Trophoblast cell (in vitro differentiated cells and primary cell): ENCODE measurements at regions not wholly inside any gene's neighbourhood (a gene's known extent, or its start where the extent isn't known, plus 50 kb on each side); places are given as distances from the start of the nearest gene placed in this dataset.
"Not testable (repeated sequence)": the region's sequence is repeated elsewhere in the genome, so short reads cannot be mapped to it uniquely, and the experiment has no call there.

Source experiments
- DNase-seq, 2 donors: peaks; one replicate each; pipeline ENCODE4 v3.0.0-alpha.2; 2016
- H2AFZ ChIP-seq: 2 replicates; pipeline ENCODE4 v1.6.1; 2013; ENCODE audit warnings: low read length, moderate library complexity, mild to moderate bottlenecking; ENCODE audit not compliant: insufficient read depth, poor library complexity
- H2AK5ac ChIP-seq: 2 replicates; pipeline ENCODE4 v1.6.1; 2013; ENCODE audit warnings: mild to moderate bottlenecking, low read length
- H2BK120ac ChIP-seq: 2 replicates; pipeline ENCODE4 v1.6.1; 2013; ENCODE audit warnings: low read length, mild to moderate bottlenecking, moderate library complexity; ENCODE audit not compliant: insufficient read depth, poor library complexity
- H2BK12ac ChIP-seq: 2 replicates; pipeline ENCODE4 v1.6.1; 2013; ENCODE audit warnings: mild to moderate bottlenecking, low read length, moderate library complexity
- H2BK5ac ChIP-seq: 2 replicates; pipeline ENCODE4 v1.6.1; 2013; ENCODE audit warnings: low read length, low read depth, moderate library complexity, mild to moderate bottlenecking; ENCODE audit not compliant: poor library complexity
- H3K14ac ChIP-seq: 2 replicates; pipeline ENCODE4 v1.6.1; 2013; ENCODE audit warnings: mild to moderate bottlenecking, low read length
- H3K18ac ChIP-seq: 2 replicates; pipeline ENCODE4 v1.6.1; 2013; ENCODE audit warnings: mild to moderate bottlenecking, low read length
- H3K23ac ChIP-seq: 2 replicates; pipeline ENCODE4 v1.6.1; 2013; ENCODE audit warnings: low read length
- H3K27ac ChIP-seq: 2 replicates; pipeline ENCODE4 v1.5.1; 2013; ENCODE audit warnings: low read depth, mild to moderate bottlenecking, inconsistent platforms, low read length, moderate library complexity
- H3K27me3 ChIP-seq: 2 replicates; pipeline ENCODE4 v1.6.1; 2013; ENCODE audit warnings: inconsistent platforms, mild to moderate bottlenecking, low read length, moderate library complexity; ENCODE audit not compliant: insufficient read depth
- H3K36me3 ChIP-seq, 2 experiments: 1 replicate in 1 of 2; 2 replicates in 1 of 2; pipeline ENCODE4 v1.6.1; 2013; ENCODE audit warnings: low read length in 2 of 2, mild to moderate bottlenecking in 2 of 2, moderate library complexity in 1 of 2; ENCODE audit not compliant: insufficient read depth in 2 of 2, control insufficient read depth in 1 of 2
- H3K4ac ChIP-seq: 2 replicates; pipeline ENCODE4 v1.6.1; 2013; ENCODE audit warnings: low read depth, mild to moderate bottlenecking, low read length, moderate library complexity
- H3K4me1 ChIP-seq, 2 experiments: 1 replicate in 1 of 2; 2 replicates in 1 of 2; pipeline ENCODE4 v1.6.1; 2013; ENCODE audit warnings: low read length in 2 of 2, mild to moderate bottlenecking in 2 of 2, moderate library complexity in 1 of 2; ENCODE audit not compliant: insufficient read depth in 2 of 2, control insufficient read depth in 1 of 2
- H3K4me2 ChIP-seq: 2 replicates; pipeline ENCODE4 v1.6.1; 2013; ENCODE audit warnings: inconsistent platforms, mild to moderate bottlenecking, low read length, moderate library complexity
- H3K4me3 ChIP-seq: 2 replicates; pipeline ENCODE4 v1.5.1; 2013; ENCODE audit warnings: mild to moderate bottlenecking, low read depth, low read length, inconsistent platforms
- H3K79me1 ChIP-seq: one replicate; pipeline ENCODE4 v1.6.1; 2013; ENCODE audit warnings: low read length
- H3K79me2 ChIP-seq: 2 replicates; pipeline ENCODE4 v1.6.1; 2013; ENCODE audit warnings: low read length, mild to moderate bottlenecking; ENCODE audit not compliant: control insufficient read depth, insufficient read depth, poor library complexity
- H3K9ac ChIP-seq: 2 replicates; pipeline ENCODE4 v1.6.1; 2013; ENCODE audit warnings: mild to moderate bottlenecking, low read length
- H3K9me3 ChIP-seq: 2 replicates; pipeline ENCODE4 v1.6.1; 2013; ENCODE audit warnings: low read depth, mild to moderate bottlenecking, control low read depth, inconsistent platforms, low read length; ENCODE audit not compliant: insufficient read depth
- H4K12ac ChIP-seq: 2 replicates; pipeline ENCODE4 v1.6.1; 2013; ENCODE audit warnings: low read depth, mild to moderate bottlenecking, low read length, moderate library complexity
- H4K8ac ChIP-seq: 2 replicates; pipeline ENCODE4 v1.6.1; 2013; ENCODE audit warnings: low read depth, mild to moderate bottlenecking, low read length, moderate library complexity
- H4K91ac ChIP-seq: one replicate; pipeline ENCODE4 v1.6.1; 2013; ENCODE audit warnings: low read depth, mild to moderate bottlenecking, low read length, moderate library complexity
- WGBS: extraction: QIAGEN DNeasy Blood & Tissue Kit; methylation state at CpG from one replicate; pipeline ENCODE4 v1.1.7; 2013; ENCODE audit warnings: missing lambda C conversion rate; ENCODE audit not compliant: insufficient read length, insufficient coverage; ENCODE audit errors: extremely low coverage; 5-methylcytosine and 5-hydroxymethylcytosine counted together

DNA sequence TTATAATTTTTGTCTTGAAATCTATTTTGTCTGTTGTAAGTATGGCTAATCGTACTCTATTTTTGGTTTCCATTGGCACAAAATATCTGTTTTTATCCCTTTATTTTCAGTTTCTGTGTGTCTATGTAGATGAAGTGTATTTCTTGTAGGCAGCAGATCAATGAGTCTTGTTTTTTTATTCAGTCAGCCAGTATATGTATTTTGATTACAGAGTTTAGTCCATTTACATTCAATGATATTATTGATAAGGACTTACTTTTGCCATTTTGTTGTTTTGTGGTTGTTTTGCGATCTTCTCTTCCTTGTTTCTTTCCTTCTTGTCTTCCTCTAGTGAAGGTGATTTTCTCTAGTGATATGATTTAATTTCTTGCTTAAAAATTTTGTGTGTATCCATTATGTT, 336.3 kb upstream of the SPRY2 start:
- H3K27ac ChIP-seq: no peak overlapping the region
- no peak overlapping the region for H2AK5ac ChIP-seq
- WGBS: no CpG with 5 or more reads among the region's 2 CpGs
- H2BK5ac ChIP-seq: no peak overlapping the region
- no peak overlapping the region for H2AFZ ChIP-seq
- no peak overlapping the region for H2BK12ac ChIP-seq
- H3K36me3 ChIP-seq: no peaks in the 10 kb centered on the region
- H3K9me3 ChIP-seq: no peaks in the 10 kb centered on the region
- no peak overlapping the region for H3K14ac ChIP-seq
- H4K91ac ChIP-seq: no peak overlapping the region
- no peak overlapping the region for H3K4me2 ChIP-seq
- H4K12ac ChIP-seq: no peak overlapping the region
- H4K8ac ChIP-seq: no peak overlapping the region
- H3K18ac ChIP-seq: no peak overlapping the region
- H3K79me2 ChIP-seq: no peaks in the 10 kb centered on the region
- DNase-seq: no peak
- H3K27me3 ChIP-seq: no peaks in the 10 kb centered on the region
- no peak overlapping the region for H3K9ac ChIP-seq
- H3K23ac ChIP-seq: no peak overlapping the region
- no peak overlapping the region for H3K4me3 ChIP-seq
- H2BK120ac ChIP-seq: no peak overlapping the region
- H3K4me1 ChIP-seq: no peaks in the 10 kb centered on the region
- no peak overlapping the region for H3K4ac ChIP-seq
- H3K79me1 ChIP-seq: no peaks in the 10 kb centered on the region

DNA sequence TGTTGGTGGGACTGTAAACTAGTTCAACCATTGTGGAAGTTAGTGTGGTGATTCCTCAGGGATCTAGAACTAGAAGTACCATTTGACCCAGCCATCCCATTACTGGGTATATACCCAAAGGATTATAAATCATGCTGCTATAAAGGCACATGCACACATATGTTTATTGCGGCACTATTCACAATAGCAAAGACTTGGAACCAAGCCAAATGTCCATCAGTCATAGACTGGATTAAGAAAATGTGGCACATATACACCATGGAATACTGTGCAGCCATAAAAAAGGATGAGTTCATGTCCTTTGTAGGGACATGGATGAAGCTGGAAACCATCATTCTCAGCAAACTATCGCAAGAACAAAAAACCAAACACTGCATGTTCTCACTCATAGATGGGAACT, 334.5 kb upstream of the SPRY2 start:
- H4K91ac ChIP-seq, H3K4me2 ChIP-seq: not testable (repeated sequence)

DNA sequence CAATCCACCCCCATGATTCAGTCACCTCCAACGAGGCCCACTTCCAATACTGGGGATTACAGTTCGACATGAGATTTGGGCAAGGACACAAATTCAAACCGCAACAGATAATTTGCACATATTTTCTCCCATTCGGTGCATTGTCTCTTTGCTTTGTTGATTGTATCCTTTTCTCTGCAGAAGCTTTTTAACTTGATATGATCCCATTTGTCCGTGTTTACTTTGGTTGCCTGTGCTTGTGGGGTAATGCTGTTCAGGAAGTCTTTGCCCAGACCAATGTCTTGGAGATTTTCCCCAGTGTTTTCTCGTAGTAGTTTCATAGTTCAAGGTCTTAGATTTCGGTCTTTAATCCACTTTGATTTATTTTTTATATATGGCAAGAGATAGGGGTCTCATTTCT, 330.8 kb upstream of the SPRY2 start:
- no peaks in the 10 kb centered on the region for H3K36me3 ChIP-seq
- H2BK120ac ChIP-seq: no peak overlapping the region
- H3K79me2 ChIP-seq: no peaks in the 10 kb centered on the region
- no peak overlapping the region for H2BK12ac ChIP-seq
- H3K4me1 ChIP-seq: no peaks in the 10 kb centered on the region
- H3K27ac ChIP-seq: no peak overlapping the region
- H3K9me3 ChIP-seq: no peaks in the 10 kb centered on the region
- no CpG with 5 or more reads among the region's 7 CpGs for WGBS
- H3K14ac ChIP-seq: no peak overlapping the region
- H2AK5ac ChIP-seq: no peak overlapping the region
- H4K91ac ChIP-seq: no peak overlapping the region
- no peak overlapping the region for H3K23ac ChIP-seq
- no peak overlapping the region for H4K12ac ChIP-seq
- no peaks in the 10 kb centered on the region for H3K79me1 ChIP-seq
- no peak overlapping the region for H3K18ac ChIP-seq
- no peak overlapping the region for H3K4me3 ChIP-seq
- H2AFZ ChIP-seq: no peak overlapping the region
- no peaks in the 10 kb centered on the region for H3K27me3 ChIP-seq
- H4K8ac ChIP-seq: no peak overlapping the region
- no peak overlapping the region for H3K4me2 ChIP-seq
- H3K9ac ChIP-seq: no peak overlapping the region
- DNase-seq: no peak
- no peak overlapping the region for H2BK5ac ChIP-seq
- H3K4ac ChIP-seq: no peak overlapping the region

More for the DNA sequence above, 334.5 kb upstream of the SPRY2 start:
- DNase-seq, H3K27me3 ChIP-seq, H3K4me1 ChIP-seq, H3K79me2 ChIP-seq, H3K23ac ChIP-seq, H2BK5ac ChIP-seq, H3K27ac ChIP-seq, H2BK120ac ChIP-seq, H4K8ac ChIP-seq, H3K14ac ChIP-seq, H3K4me3 ChIP-seq, H2AK5ac ChIP-seq, H4K12ac ChIP-seq, H2BK12ac ChIP-seq, H2AFZ ChIP-seq, H3K9me3 ChIP-seq, H3K36me3 ChIP-seq, H3K79me1 ChIP-seq, H3K9ac ChIP-seq, H3K18ac ChIP-seq, H3K4ac ChIP-seq: not testable (repeated sequence)
- WGBS: no CpG with 5 or more reads among the region's 2 CpGs

DNA sequence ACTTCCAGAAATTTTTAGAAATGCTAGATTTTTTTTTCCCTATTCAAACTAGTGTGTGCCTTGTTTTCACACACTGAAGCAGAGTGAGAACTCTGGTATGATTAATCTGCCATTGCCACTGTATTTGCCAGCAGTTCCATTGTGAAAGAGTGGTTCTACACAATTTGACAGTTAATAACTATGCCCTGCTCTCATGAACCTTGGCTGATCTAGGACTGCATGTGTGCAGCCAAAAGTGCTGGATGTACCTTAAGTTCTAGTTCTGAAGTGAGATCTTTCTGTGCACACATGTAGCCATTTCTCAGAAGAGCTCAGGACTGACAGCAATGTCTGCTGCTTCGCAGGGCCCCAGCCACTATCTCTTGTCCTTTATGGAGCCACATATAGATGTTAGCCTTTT, 328.2 kb upstream of the SPRY2 start:
- H2AFZ ChIP-seq: no peak overlapping the region
- no peak overlapping the region for H3K23ac ChIP-seq
- no peak overlapping the region for H3K4me2 ChIP-seq
- no peaks in the 10 kb centered on the region for H3K79me1 ChIP-seq
- no peaks in the 10 kb centered on the region for H3K79me2 ChIP-seq
- H3K4ac ChIP-seq: no peak overlapping the region
- no peak overlapping the region for H4K8ac ChIP-seq
- H4K12ac ChIP-seq: no peak overlapping the region
- H2AK5ac ChIP-seq: no peak overlapping the region
- no peaks in the 10 kb centered on the region for H3K9me3 ChIP-seq
- H3K4me1 ChIP-seq: no peaks in the 10 kb centered on the region
- no peak overlapping the region for H3K4me3 ChIP-seq
- H2BK5ac ChIP-seq: no peak overlapping the region
- H3K9ac ChIP-seq: no peak overlapping the region
- no peaks in the 10 kb centered on the region for H3K36me3 ChIP-seq
- no peak overlapping the region for H2BK12ac ChIP-seq
- no peaks in the 10 kb centered on the region for H3K27me3 ChIP-seq
- no peak overlapping the region for H2BK120ac ChIP-seq
- no peak overlapping the region for H3K14ac ChIP-seq
- H4K91ac ChIP-seq: no peak overlapping the region
- H3K27ac ChIP-seq: no peak overlapping the region
- no CpG with 5 or more reads among the region's 1 CpG for WGBS
- DNase-seq: no peak
- no peak overlapping the region for H3K18ac ChIP-seq
